NCI-H146 (cell line): ENCODE measurements at regions not wholly inside any gene's neighbourhood (a gene's known extent, or its start where the extent isn't known, plus 50 kb on each side); places are given as distances from the start of the nearest gene placed in this dataset.

Source experiments
- DNase-seq: peaks from one replicate; lab custom pipeline; 2025; lab: John Stamatoyannopoulos, UW

GRCh38 chr4:134024251-134024650 lies 177.3 kb downstream of the PABPC4L start:
- DNase-seq = peak; percentile 25

GRCh38 chr4:134019657-134020056 lies 181.9 kb downstream of the PABPC4L start:
- DNase-seq = no peak

- no peak for DNase-seq
Observed at GRCh38 chr4:134018846-134019245, 182.7 kb downstream of the PABPC4L start.

GRCh38 chr4:134001057-134001456 lies 200.5 kb downstream of the PABPC4L start:
- no peak for DNase-seq

- no peak for DNase-seq
Observed at GRCh38 chr4:133997436-133997835, 204.2 kb downstream of the PABPC4L start.

GRCh38 chr4:133996431-133997121 lies 205.0 kb downstream of the PABPC4L start:
- DNase-seq = no peak

- no peak for DNase-seq
Observed at GRCh38 chr4:133995243-133995960, 206.2 kb downstream of the PABPC4L start.

GRCh38 chr4:133982533-133983224 lies 218.9 kb downstream of the PABPC4L start:
- DNase-seq = no peak

- no peak for DNase-seq
Observed at GRCh38 chr4:133981327-133981726, 220.3 kb downstream of the PABPC4L start.

GRCh38 chr4:133972586-133972985 lies 229.0 kb downstream of the PABPC4L start:
- no peak for DNase-seq

GRCh38 chr4:133969202-133969848 lies 232.3 kb downstream of the PABPC4L start:
- DNase-seq = peak; percentile 7

GRCh38 chr4:133968174-133968573 lies 233.4 kb downstream of the PABPC4L start:
- no peak for DNase-seq

- DNase-seq = no peak
Observed at GRCh38 chr4:133960975-133961374, 240.6 kb downstream of the PABPC4L start.

- no peak for DNase-seq
Observed at GRCh38 chr4:133943081-133943480, 258.5 kb downstream of the PABPC4L start.

- DNase-seq = no peak
Observed at GRCh38 chr4:133938061-133938460, 263.5 kb downstream of the PABPC4L start.

- no peak for DNase-seq
Observed at GRCh38 chr4:133929531-133930239, 271.9 kb downstream of the PABPC4L start.

- no peak for DNase-seq
Observed at GRCh38 chr4:133921280-133922195, 280.1 kb downstream of the PABPC4L start.

- no peak for DNase-seq
Observed at GRCh38 chr4:133920236-133920635, 281.4 kb downstream of the PABPC4L start.

GRCh38 chr4:133910165-133910564 lies 291.4 kb downstream of the PABPC4L start:
- no peak for DNase-seq

GRCh38 chr4:133903029-133903428 lies 298.6 kb downstream of the PABPC4L start:
- DNase-seq = no peak

GRCh38 chr4:133891011-133891410 lies 310.6 kb downstream of the PABPC4L start:
- DNase-seq = no peak
